ENCODE measurements at regions not wholly inside any gene's neighbourhood (a gene's known extent, or its start where the extent isn't known, plus 50 kb on each side); places are given as distances from the start of the nearest gene placed in this dataset.
A peak's percentile ranks its signal among the peaks of the same experiment; 100 is the strongest.
"Not testable (repeated sequence)": the region's sequence is repeated elsewhere in the genome, so short reads cannot be mapped to it uniquely, and the experiment has no call there.

DNA sequence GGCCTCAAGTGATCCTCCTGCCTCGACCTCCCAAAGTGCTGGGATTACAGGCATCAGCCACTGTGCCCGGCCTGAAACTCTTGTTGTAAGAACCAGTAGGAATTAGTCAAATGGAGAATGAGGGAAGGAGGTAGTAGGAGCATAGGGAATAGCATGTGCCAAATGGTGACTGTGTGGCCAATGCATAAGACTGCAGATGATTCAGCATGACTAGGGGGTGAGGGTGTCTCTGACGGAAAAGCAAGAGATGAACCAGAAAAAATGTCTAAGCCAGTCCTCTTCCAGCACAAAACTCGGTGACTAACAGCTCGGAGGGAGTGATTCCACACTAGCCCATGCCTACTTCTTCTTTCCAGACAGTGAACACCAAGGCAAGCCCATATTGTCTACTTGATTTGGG lies 58.2 kb upstream of the DUSP21 start:
- DNase-seq = no peak

DNA sequence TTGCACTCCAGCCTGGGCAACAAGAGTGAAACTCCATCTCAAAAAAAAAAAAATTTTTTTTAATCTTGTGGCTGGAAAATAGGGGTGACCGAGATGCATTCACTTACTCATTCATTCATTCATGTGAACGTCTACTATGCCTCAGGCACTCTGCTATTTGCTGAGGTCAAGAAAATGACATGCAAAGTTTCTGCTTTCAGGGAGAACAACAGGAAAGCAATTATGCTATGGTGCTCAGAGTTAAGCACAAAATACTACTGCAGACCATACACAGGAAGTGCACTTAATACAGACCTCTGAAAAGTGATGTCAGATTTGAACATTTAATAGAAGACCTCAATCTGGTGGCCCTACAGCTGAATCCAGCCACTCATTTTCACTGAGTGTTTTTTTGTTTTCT lies 59.6 kb upstream of the DUSP21 start:
- DNase-seq = no peak

DNA sequence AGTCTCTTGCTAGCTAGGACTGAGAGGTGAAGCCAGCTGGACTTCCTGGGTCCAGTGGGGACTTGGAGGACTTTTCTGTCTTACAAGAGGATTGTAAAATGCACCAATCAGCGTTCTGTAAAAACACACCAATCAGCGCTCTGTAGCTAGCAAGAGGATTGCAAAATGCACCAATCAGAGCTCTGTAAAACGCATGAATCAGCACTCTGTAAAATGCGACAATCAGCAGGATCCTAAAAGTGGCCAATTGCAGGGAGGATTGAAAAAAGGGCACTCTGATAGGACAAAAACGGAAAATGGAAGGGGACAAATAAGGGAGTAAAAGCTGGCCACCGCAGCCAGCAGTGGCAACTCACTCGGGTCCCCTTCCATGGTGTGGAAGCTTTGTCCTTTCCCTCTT lies 65.6 kb upstream of the DUSP21 start:
- no peak for DNase-seq

DNA sequence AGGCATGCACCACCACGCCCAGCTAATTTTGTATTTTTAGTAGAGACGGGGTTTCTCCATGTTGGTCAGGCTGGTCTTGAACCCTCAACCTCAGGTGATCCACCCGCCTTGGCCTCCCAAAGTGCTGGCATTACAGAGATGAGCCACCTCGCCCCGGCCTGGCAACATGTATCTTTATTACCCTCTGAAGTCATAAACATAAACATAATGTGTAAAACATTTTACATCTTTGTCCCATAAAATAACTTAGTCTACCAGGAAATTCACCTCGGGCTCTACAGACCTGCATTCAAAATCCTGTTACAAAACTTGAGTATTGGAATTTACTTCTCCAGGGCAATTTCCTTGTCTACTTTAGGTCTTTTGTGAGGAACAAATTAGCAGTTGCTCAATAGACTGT lies 68.1 kb upstream of the DUSP21 start:
- DNase-seq = no peak

DNA sequence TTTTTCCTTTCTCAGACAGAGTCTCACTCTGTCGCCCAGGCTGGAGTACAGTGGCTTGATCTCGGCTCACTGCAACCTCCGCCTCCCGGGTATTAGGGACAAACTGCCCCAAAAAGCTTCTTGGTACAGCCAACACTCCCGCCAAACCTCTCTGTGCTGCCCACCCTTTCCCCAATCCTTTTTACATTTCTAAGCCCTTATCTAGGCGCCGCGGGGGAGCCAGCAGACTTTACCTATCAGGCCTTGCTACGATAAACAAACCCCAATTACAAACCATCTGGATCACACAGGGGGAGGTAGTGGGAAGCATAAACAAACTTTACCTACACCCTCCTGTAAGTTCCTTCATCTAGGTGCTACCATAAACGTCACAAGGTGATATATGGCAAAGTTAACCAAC lies 69.8 kb upstream of the DUSP21 start:
- DNase-seq = not testable (repeated sequence)

DNA sequence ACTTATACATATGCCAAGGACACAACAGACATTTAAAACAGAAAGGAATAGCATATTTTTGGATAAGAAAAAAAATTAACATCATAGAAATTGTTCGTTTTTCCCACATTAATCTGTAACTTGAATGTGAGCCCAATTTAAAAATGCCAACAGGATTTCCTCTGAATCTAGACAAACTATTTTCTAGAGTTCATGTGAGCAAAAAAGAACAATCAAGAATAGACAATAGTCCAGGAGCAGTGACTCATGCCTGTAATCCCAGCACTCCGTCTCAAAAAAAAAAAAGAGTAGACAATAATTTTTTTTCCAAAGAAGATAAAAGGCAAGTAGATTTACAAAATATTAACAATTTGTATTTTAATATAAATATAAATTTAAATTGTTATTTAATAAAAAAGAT lies 73.7 kb upstream of the DUSP21 start:
- DNase-seq = no peak

DNA sequence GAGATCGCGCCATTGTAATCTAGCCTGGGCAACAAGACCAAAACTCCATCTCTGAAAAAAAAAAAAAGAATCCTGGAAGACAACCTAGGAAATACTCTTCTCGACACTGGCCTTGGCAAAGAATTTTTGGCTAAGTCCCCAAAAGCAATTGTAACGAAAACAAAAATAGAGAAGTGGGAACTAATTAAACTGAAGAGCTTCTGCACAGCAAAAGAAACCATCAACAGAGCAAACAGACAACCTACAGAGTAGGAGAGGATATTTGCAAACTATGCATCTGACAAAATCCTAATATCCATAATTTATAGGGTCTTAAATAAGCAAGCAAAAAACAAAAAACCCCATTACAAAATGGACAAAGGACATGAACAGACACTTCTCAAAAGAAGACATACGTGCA lies 76.5 kb upstream of the DUSP21 start:
- DNase-seq = no peak

DNA sequence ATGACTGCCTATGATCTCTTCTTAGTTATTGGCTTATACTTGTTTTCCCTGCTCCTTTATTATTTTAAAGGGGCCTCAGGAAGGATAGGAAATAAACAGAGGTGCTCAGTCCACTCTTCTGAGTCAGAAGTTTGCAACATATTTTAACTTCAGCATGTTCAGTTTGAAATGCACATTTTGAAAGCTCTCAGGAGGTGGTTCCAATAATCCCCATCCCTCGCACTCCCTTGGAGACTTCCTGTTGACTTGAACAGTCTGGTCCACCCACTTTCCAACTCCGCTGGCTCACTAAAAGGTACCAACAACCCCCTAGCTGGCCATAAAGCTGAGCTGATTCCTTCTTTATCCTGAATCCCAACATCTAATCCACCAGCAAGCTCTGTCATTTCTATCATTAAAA lies 78.3 kb upstream of the DUSP21 start:
- no peak for DNase-seq

DNA sequence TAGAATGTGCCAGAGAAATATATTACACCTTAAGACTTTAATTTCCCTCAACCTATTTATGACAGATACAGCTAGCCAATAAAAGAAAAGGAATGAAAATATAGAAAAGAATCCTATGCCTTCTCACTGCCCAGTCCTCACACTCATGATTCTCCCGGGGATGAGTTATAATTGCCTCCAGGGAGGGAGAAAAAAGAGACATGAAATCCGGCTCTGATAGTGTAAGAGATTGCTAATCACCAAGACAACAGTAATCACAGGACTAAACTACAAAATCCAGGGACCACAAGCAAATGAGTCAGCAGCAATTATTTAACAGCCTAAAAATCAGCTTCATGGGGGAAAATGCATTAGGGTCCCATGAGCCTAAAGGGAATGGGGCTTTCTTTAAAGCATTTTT lies 95.9 kb upstream of the DUSP21 start:
- no peak for DNase-seq

DNA sequence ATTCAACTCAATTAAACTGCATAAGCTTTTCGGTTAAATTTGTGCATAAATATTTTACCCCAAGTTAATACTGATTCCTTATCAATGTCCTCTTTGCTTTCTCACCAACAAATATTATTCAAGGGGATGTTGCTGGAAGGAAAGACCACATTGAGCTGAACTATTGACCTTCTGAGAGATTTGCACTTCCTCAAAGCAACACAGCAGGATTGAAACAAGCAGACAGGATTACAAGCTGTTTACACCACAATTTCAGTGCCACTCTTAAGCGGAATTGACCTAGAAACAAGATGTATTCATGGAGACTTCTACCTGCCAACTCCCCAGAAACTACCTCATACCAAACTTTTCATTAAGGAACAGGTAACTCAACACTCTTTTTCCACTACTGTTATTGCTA lies 96.5 kb upstream of the DUSP21 start:
- DNase-seq = peak; percentile 3

DNA sequence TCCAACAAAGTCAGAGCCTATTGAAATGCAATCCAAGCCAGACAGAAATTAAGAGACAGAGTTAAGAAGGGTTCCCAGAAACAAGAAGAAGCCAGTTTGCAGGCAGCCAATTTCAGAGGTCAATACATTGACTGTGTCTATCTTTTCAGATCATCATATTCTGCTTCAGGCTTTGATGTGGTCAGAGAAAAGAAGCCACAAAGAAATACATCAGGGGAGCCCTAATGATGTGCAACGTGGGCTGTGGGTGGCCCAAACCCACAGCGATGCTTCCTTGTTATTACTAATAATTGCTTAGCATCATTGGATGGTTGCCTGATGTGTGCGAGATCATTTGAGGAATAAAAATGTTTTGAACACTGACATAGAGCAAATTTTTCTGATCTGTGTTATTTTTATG lies 99.0 kb upstream of the DUSP21 start:
- no peak for DNase-seq

DNA sequence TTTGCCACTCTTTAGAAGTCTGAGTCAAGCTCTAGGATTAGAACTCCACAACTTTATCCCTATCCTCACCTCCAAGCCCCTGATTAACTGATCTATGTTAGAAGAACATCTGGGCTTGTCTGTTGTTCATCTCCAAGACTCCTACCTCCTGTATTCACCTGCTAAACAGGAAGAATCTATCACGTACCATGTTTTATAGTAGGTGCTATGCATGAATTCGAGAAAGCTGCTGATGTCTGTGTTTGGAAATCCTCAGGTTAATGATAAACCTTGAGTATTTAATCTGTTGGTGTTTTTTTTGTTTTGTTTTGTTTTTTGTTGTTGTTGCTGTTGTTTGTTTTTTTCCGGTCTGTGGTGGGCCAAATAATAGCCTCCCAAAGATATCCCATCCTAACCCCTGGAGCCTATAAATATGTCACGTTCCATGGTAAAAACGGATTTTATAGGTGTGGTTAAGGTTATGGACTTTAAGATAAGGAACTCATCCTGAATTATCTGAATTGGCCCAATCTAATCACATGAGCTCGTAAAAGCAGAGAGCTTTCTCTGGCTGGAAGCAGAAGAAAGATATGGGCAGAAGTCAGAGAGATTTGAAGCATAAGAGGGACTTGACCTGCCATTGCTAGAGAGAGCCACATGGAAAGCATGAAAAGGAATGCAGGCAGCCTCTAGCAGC lies 101.2 kb upstream of the DUSP21 start:
- DNase-seq = no peak

DNA sequence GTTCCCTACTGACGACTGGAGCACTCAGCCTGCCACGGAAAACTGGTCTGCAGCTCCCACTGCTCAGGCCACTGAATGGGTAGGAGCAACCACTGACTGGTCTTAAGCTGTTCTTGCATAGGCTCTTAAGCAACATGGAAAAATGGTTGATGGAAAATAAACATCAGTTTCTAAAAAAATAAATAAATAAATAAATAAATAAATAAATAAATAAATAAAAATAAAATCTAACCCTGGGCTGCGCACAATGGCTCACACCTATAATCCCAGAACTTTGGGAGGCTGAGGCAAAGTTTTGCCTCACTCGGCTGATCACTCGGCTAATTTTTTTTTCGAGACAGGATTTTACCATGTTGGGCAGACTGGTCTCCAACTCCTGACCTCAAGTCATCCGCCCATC lies 102.0 kb upstream of the DUSP21 start:
- not testable (repeated sequence) for DNase-seq

DNA sequence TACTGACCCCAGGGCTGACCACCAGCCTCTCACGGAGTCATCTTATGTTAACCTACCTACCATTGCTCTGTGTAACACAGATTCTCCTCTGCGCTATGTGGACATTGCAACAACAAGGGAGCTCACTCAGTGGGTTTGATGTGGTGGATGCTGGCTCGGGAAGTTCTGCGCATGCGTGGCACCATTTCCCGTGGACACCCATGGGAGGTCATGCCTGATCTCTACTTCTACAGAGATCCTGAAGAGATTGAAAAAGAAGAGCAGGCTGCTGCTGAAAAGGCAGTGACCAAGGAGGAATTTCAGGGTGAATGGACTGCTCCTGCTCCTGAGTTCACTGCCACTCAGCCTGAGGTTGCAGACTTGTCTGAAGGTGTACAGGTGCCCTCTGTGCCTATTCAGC lies 102.4 kb upstream of the DUSP21 start:
- not testable (repeated sequence) for DNase-seq

DNA sequence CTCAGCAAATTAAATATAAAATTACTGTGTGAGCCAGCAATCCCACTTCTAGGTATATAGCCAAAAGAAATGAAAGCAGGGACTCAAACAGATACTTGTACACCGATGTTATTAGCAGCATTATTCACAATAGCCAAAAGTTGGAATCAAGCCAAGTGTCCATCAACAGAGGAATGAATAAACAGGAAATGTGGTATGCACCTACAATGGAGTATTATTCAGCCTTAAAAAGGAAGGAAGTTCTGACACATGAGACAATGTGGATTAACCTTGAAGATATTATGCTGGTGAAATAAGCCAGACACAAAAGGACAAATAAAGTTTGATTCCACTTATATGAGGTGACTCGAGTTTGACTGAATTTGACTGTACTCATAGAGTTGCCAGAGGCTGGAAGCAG lies 108.3 kb upstream of the DUSP21 start:
- DNase-seq = no peak

DNA sequence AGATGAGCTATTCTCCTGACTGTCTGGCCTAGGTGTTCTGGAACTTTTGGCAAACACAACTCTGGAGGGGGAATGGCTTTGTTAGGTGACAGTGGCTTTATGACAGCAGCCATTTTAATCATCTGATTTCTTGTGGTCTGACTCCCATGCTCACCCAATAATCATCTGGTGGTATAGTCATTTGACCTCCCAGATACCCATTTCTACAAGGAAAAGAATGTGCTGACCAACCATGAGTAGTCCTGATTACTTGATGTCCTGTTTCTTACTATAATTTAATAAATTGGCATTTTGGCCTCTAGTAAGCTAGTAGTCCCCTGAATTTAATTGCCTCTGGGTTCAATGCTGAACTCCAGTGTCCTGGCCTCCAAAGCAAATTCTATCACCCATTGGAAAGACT lies 109.9 kb upstream of the DUSP21 start:
- no peak for DNase-seq

DNA sequence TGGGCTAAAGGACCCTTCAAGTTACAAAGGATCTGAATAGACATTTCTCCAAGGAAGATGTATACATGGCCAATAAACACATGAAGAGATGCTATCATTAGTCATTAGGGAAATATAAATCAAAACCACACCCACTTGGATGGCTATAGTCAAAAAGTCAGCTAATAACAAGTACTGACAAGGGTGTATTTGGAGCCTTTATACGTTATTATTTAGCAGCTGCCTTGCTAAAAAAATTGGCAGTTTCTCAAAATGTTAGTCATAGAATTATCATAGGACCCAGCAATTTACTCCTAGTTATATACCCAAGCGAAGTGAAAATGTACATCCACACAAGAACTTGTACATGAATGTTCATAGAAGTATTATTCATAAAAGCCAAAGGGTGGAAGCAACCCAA lies 112.7 kb upstream of the DUSP21 start:
- DNase-seq = no peak

DNA sequence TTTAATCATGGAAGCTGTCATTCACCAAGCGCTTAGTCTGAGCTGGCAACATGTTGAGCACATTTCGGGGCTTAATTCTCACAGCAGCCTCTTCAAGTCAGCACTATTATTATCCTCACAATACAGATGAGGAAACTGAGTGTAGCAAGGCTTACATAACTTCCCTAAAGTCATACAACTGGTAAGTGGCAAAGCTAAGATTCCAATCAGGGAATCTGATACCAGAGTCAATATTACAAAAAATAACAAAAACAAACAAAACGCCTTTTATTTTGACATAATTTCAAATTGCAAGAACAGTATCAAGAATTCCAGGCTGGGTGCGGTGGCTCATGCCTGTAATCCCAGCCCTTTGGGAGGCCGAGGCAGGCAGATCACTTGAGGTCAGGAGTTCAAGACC lies 120.4 kb upstream of the DUSP21 start:
- no peak for DNase-seq

DNA sequence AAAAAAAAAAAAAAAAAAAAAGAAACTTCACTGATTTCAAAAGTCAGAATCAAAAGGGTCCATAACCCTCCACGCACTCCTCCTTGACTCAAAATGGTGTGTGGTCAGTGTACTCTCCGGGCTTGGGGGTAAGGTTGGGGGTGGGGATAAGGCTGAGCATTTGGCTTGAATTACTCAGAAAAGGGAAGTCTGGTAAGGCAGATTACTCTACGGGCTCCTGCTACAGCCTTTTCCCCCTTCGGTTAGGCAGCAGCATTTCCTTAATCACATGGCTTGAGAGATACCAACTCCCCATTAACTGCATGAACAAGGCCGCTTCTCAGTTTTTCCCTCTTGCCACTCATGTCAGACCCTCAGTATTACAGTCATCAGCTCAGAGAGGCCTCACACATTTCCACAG lies 135.4 kb upstream of the DUSP21 start:
- no peak for DNase-seq

DNA sequence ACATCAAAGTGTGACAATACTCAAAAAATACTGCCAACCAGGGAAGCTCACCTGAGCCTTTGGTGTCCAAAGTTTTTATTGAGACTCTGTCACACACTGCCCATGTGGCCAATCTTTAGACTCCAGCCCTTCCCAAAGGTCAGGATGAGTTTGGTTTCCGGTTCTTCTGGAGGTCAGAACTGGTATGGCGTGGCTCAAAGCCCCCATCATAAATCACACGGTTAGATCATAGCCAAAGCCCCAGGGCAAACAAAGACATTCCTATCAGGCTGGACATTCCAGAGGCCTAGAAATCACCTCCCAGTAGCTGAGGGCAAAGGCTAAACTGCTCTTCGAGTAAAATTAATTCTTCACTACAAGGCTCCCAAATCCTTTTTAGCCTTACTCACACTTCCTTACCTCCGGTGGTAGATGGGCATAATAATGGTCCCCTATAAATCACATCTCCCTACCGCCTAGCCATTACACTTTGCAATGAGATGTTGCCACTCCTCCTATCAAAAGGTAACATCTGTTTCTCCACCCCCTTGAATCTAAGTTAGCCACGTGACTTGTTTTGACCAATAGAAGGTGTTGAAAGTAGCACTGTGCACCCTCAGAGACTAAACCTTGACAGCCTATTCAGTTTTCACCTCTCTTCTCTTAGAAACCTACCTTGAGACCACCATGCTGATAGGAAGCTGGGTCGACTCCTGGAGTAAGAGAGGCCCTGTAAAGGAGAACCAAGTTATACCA lies 137.8 kb upstream of the DUSP21 start:
- DNase-seq = no peak

DNA sequence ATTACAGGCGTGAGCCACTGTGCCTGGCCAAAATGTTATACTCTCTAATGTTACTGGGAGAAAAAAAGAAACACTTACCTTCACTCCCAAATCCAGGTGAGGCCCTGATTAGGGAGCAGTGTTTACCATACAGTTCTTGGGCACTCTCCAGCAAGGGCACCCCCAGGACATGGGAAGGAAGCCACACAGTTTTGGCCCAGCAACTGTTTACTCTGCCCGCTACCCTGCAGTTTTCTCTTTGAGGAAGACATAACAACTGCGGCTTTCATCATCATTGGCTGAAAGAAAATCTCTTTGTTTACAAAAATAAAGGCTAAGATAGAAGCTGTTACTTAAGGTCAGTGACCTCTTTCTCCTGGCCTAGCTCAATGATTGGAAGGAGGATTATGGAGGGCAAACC lies 145.5 kb upstream of the DUSP21 start:
- DNase-seq = no peak

DNA sequence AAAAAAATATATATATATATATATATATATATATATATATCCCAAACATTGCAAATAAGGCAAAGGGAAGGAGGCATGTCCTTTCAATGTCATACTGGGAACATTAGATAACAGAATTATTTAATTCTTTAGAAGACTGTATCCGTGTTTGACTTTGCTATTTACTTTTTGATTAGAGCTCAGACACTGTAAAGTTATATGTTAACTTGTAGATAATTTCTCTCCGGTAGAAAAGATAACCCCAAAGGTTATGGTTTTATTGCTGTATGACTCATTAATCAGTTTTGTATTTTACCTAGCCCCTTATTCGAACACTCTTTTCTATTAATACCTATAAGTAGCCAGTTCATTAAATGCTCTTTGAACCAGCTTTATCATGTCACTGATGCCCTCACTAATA lies 150.6 kb upstream of the DUSP21 start:
- no peak for DNase-seq

DNA sequence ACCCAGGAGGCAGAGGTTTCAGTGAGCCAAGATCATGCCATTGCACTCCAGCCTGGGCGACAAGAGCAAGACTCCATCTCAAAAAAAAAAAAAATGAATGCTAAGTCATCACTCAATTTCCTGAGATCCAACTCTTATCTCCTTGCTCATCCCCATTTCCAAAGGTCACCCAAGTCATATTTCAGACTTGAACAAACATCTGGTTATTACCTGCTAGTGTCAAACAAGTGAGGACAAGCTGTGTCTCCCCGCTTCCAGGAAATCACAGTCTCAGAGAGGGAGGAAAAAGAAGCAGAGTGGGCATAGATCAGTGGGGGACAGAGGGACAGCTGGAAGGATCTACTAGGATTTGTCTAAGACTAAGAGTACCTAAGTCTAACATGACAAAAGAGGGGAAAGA lies 147.5 kb upstream of the FUNDC1 start:
- DNase-seq = no peak

DNA sequence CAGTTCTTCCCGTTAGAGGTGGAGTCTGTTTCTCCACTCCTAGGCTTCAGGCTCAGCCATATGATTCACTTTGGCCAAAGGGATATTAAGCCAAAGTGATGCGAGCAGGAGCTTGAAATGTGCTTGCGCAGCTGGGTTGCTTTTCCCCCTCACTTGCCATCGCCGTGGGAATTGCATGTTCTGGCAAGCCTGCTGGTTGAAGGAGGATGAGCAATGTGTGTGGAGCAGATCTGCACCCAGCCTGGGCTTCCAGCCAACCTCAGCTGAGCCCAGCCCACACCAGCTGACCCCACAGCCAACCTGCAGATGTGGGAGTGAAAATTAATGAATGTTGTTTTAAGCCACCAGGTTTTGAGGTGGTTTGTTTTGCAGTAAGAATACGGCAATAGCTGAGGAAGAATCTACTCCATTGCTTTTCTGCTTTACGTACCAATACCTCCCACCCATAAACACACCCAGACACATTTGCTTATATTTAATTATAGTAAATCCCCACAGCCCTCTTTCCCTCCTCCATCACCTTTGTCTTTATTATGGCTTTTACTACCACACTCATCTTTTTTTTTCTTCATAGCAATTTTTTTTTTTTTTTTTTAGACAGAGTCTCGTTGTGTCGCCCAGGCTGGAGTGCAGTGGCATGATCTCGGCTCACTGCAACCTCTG lies 132.8 kb upstream of the FUNDC1 start:
- peak; percentile 47 for DNase-seq

DNA sequence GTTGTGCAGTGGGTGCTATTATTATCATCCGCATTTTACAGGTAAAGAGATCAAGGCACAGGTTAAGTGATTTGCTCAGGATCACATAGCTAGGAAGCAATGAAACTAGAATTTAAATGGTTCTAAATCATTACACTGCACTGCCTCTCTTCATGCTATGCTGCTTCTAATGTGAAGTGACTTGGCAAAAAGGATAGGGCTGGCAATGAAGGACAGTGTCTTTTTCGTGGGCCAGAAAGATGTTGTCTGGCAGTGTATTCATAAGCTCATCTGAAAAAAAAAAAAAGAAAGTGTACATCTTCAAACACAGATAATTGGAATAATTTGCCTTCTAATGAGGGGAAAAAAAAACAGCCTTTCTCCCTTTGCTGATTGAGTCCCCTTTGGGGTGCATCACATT lies 132.2 kb upstream of the FUNDC1 start:
- no peak for DNase-seq
